SK-N-SH treated with all-trans-retinoic acid at 6 μM for 48 hours (cell line): ENCODE measurements at regions not wholly inside any gene's neighbourhood (a gene's known extent, or its start where the extent isn't known, plus 50 kb on each side); places are given as distances from the start of the nearest gene placed in this dataset.
A peak's percentile ranks its signal among the peaks of the same experiment; 100 is the strongest.

Experiments
- ATAC-seq: fragments of 200-7000 bp; cut with Tn5 transposase; 3 replicates; pipeline ENCODE4 v1.9.1; 2020; ENCODE audit warnings: mild to moderate bottlenecking, moderate library complexity
- ARNTL ChIP-seq: fragments of 450-650 bp; formaldehyde crosslinking; IDR thresholded peaks from 2 replicates; pipeline ENCODE4 v1.5.0; 2020; ENCODE audit warnings: low read depth, mild to moderate bottlenecking, moderate library complexity, borderline replicate concordance
- BACH2 ChIP-seq: fragments of 250-450 bp; sonication (Bioruptor Pico); IDR thresholded peaks from 2 replicates; pipeline ENCODE4 v1.9.0; 2021; ENCODE audit warnings: mild to moderate bottlenecking, borderline replicate concordance
- CSDC2 ChIP-seq: fragments of 250-450 bp; sonication (Bioruptor Pico); IDR thresholded peaks from 2 replicates; pipeline ENCODE4 v1.5.0; 2020; ENCODE audit warnings: mild to moderate bottlenecking, moderate library complexity
- ESRRG ChIP-seq: fragments of 250-450 bp; sonication (Bioruptor Pico); IDR thresholded peaks from 2 replicates; pipeline ENCODE4 v1.6.1; 2021; ENCODE audit warnings: mild to moderate bottlenecking
- GLIS3 ChIP-seq: fragments of 250-450 bp; sonication (Bioruptor Pico); IDR thresholded peaks from 2 replicates; pipeline ENCODE4 v1.5.0; 2020; ENCODE audit warnings: mild to moderate bottlenecking, moderate library complexity
- ISL1 ChIP-seq: fragments of 250-450 bp; sonication (Bioruptor Pico); IDR thresholded peaks from 2 replicates; pipeline ENCODE4 v2.1.2; 2022; ENCODE audit warnings: mild to moderate bottlenecking, moderate library complexity
- OSR1 ChIP-seq: fragments of 250-450 bp; sonication (Bioruptor Pico); IDR thresholded peaks from 2 replicates; pipeline ENCODE4 v1.8.0; 2022; ENCODE audit warnings: moderate library complexity, mild to moderate bottlenecking, inconsistent platforms
- PPARA ChIP-seq: fragments of 250-450 bp; sonication (Bioruptor Pico); IDR thresholded peaks from 2 replicates; pipeline ENCODE4 v1.5.0; 2020; ENCODE audit warnings: mild to moderate bottlenecking, borderline replicate concordance
- RARB ChIP-seq: fragments of 250-450 bp; sonication (Bioruptor Pico); IDR thresholded peaks from 2 replicates; pipeline ENCODE4 v1.8.0; 2021; ENCODE audit warnings: mild to moderate bottlenecking, moderate library complexity
- SNAI2 ChIP-seq: fragments of 250-450 bp; sonication (Bioruptor Pico); IDR thresholded peaks from 2 replicates; pipeline ENCODE4 v1.5.0; 2020; ENCODE audit warnings: mild to moderate bottlenecking, moderate library complexity
- TCF4 ChIP-seq: fragments of 250-450 bp; sonication (Bioruptor Pico); IDR thresholded peaks from 2 replicates; pipeline ENCODE4 v1.8.0; 2021; ENCODE audit warnings: mild to moderate bottlenecking, moderate library complexity, borderline replicate concordance
- TOX ChIP-seq: fragments of 250-450 bp; sonication (Bioruptor Pico); IDR thresholded peaks from 2 replicates; pipeline ENCODE4 v1.8.0; 2021; ENCODE audit warnings: mild to moderate bottlenecking, moderate library complexity, borderline replicate concordance
- ZC3H10 ChIP-seq: fragments of 250-450 bp; sonication (Bioruptor Pico); IDR thresholded peaks from 2 replicates; pipeline ENCODE4 v1.5.1; 2021; ENCODE audit warnings: mild to moderate bottlenecking, moderate library complexity
- ZFP3 ChIP-seq: fragments of 250-450 bp; sonication (Bioruptor Pico); IDR thresholded peaks from 2 replicates; pipeline ENCODE4 v1.5.0; 2020; ENCODE audit warnings: mild to moderate bottlenecking, moderate library complexity
- ZFP30 ChIP-seq: fragments of 450-650 bp; formaldehyde crosslinking; IDR thresholded peaks from 2 replicates; pipeline ENCODE4 v1.5.0; 2022; ENCODE audit warnings: mild to moderate bottlenecking, moderate library complexity
- ZNF565 ChIP-seq: fragments of 450-650 bp; formaldehyde crosslinking; conservative IDR thresholded peaks from 2 replicates; pipeline ENCODE4 v1.5.0; 2020; ENCODE audit warnings: low read depth, mild to moderate bottlenecking, moderate library complexity
- ZNF70 ChIP-seq: fragments of 450-650 bp; formaldehyde crosslinking; IDR thresholded peaks from 2 replicates; pipeline ENCODE4 v1.5.0; 2020; ENCODE audit warnings: mild to moderate bottlenecking, moderate library complexity
- ZNF8 ChIP-seq: fragments of 450-650 bp; formaldehyde crosslinking; IDR thresholded peaks from 2 replicates; pipeline ENCODE4 v1.5.0; 2020; ENCODE audit warnings: mild to moderate bottlenecking, moderate library complexity
- TF ChIP-seq, protein P1 (sequence below): fragments of 250-450 bp; sonication (Bioruptor Pico); IDR thresholded peaks from 2 replicates; pipeline ENCODE4 v1.5.0; 2020; ENCODE audit warnings: mild to moderate bottlenecking, moderate library complexity
- TF ChIP-seq, protein P2 (sequence below): fragments of 250-450 bp; sonication (Bioruptor Pico); IDR thresholded peaks from 2 replicates; pipeline ENCODE4 v1.5.1; 2021; ENCODE audit warnings: mild to moderate bottlenecking, moderate library complexity
- TF ChIP-seq, protein P3 (sequence below): fragments of 250-450 bp; sonication (Bioruptor Pico); IDR thresholded peaks from 2 replicates; pipeline ENCODE4 v1.8.0; 2020; ENCODE audit warnings: mild to moderate bottlenecking, moderate library complexity, borderline replicate concordance

DNA sequence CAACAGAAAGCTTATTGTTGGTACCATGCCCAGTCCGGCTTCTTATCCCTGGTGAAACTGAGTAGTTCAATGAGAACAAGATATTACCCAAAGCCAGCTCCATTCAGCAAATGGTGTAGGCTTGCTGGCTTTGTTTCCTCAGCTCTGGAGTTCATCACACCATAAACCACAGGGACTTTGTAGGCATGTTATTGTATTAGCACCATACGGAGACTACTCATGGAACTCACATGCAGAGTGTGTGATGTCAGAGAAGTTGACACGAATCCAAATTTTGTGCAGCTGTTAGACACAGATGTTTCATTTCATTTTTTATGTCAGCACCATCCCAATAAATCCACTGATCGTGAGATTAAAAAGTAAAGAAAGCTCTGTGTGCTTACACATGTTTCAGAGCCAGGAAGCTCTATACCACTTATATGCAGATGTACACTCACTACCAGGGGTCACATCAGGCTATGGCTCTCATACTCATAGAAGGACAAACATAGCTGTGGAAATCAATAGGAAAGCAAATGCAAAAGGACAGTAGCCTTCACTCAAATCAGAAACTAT is 63.4 kb upstream of the LEKR1 start:
- peak; percentile 84 for ATAC-seq
- TF ChIP-seq, protein P1, sequence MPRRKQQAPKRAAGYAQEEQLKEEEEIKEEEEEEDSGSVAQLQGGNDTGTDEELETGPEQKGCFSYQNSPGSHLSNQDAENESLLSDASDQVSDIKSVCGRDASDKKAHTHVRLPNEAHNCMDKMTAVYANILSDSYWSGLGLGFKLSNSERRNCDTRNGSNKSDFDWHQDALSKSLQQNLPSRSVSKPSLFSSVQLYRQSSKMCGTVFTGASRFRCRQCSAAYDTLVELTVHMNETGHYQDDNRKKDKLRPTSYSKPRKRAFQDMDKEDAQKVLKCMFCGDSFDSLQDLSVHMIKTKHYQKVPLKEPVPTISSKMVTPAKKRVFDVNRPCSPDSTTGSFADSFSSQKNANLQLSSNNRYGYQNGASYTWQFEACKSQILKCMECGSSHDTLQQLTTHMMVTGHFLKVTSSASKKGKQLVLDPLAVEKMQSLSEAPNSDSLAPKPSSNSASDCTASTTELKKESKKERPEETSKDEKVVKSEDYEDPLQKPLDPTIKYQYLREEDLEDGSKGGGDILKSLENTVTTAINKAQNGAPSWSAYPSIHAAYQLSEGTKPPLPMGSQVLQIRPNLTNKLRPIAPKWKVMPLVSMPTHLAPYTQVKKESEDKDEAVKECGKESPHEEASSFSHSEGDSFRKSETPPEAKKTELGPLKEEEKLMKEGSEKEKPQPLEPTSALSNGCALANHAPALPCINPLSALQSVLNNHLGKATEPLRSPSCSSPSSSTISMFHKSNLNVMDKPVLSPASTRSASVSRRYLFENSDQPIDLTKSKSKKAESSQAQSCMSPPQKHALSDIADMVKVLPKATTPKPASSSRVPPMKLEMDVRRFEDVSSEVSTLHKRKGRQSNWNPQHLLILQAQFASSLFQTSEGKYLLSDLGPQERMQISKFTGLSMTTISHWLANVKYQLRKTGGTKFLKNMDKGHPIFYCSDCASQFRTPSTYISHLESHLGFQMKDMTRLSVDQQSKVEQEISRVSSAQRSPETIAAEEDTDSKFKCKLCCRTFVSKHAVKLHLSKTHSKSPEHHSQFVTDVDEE (CRISPR knock-in tag), result peak; percentile 59; the same call in 1 of the 2 replicates
- TF ChIP-seq ISL1 (CRISPR knock-in tag), result no peak
- peak; percentile 79 for TF ChIP-seq TCF4

DNA sequence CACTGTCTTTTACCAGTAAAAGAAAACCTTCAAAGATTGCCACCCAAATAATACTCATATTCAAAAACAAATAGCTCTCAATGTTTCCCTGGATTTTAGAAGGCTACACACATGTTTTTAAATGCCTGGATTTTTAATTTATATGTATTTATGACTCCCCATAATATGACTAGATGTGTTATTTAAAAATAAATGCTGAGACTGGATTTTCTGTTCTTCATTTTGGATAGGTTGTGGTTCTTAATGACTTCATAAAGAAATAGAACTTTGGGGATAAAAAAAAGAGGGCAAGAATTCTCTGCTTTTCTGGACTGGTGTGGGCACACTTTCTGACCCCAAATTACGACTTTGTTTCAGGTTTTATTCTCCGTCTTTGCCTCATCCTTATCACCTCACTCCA is 62.8 kb upstream of the LEKR1 start:
- TF ChIP-seq RARB (CRISPR knock-in tag), result no peak
- no peak for TF ChIP-seq PPARA (CRISPR knock-in tag)
- no peak for TF ChIP-seq ZFP3
- no peak for TF ChIP-seq ZC3H10 (CRISPR knock-in tag)
- TF ChIP-seq BACH2 (CRISPR knock-in tag), result no peak
- no peak for TF ChIP-seq SNAI2 (CRISPR knock-in tag)
- no peak for TF ChIP-seq TOX
- no peak for TF ChIP-seq ARNTL (CRISPR knock-in tag)
- TF ChIP-seq GLIS3 (CRISPR knock-in tag), result no peak
- TF ChIP-seq TCF4, result no peak
- TF ChIP-seq, protein P2, sequence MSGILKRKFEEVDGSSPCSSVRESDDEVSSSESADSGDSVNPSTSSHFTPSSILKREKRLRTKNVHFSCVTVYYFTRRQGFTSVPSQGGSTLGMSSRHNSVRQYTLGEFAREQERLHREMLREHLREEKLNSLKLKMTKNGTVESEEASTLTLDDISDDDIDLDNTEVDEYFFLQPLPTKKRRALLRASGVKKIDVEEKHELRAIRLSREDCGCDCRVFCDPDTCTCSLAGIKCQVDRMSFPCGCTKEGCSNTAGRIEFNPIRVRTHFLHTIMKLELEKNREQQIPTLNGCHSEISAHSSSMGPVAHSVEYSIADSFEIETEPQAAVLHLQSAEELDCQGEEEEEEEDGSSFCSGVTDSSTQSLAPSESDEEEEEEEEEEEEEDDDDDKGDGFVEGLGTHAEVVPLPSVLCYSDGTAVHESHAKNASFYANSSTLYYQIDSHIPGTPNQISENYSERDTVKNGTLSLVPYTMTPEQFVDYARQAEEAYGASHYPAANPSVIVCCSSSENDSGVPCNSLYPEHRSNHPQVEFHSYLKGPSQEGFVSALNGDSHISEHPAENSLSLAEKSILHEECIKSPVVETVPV (CRISPR knock-in tag), result no peak
- TF ChIP-seq, protein P3, sequence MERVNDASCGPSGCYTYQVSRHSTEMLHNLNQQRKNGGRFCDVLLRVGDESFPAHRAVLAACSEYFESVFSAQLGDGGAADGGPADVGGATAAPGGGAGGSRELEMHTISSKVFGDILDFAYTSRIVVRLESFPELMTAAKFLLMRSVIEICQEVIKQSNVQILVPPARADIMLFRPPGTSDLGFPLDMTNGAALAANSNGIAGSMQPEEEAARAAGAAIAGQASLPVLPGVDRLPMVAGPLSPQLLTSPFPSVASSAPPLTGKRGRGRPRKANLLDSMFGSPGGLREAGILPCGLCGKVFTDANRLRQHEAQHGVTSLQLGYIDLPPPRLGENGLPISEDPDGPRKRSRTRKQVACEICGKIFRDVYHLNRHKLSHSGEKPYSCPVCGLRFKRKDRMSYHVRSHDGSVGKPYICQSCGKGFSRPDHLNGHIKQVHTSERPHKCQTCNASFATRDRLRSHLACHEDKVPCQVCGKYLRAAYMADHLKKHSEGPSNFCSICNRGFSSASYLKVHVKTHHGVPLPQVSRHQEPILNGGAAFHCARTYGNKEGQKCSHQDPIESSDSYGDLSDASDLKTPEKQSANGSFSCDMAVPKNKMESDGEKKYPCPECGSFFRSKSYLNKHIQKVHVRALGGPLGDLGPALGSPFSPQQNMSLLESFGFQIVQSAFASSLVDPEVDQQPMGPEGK (CRISPR knock-in tag), result no peak
- no peak for TF ChIP-seq CSDC2 (CRISPR knock-in tag)
- ATAC-seq, result no peak

DNA sequence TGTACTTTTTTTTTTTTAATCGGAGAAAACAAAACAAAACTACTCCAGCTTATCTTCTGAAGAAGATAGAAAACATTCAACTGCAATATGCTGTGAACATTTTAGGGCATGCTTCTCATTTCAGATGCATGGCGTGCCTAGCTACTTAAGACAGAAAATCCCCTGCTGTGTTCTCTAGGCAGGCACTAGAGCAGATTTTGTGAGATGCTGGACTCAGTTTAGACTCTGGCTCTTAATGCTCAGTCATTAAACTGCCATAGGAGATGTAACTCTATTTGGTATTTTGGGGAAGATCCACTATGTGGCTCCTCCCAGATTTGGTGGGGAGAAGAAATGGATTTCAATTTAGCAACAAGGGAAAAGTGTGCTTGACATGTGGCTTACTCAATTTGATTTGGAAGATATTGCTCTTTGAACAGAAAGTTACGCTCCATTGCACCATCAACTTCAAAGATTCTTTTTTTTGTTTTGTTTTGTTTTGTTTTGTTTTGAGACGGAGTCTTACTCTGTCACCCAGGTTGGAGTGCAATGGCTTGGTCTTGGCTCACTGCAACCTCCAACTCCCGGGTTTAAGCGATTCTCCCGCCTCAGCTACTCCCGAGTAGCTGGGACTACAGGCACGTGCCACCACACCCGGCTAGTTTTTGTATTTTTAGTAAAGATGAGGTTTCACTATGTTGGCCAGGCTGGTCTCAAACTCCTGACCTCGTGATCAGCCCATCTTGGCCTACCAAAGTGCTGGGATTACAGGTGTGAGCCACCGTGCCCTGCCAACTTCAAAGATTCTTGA is 62.0 kb upstream of the LEKR1 start:
- ATAC-seq, result no peak
- TF ChIP-seq, protein P1 (CRISPR knock-in tag), result no peak
- TF ChIP-seq ZNF70 (CRISPR knock-in tag) (no peak), ZNF565 (CRISPR knock-in tag) (no peak)

DNA sequence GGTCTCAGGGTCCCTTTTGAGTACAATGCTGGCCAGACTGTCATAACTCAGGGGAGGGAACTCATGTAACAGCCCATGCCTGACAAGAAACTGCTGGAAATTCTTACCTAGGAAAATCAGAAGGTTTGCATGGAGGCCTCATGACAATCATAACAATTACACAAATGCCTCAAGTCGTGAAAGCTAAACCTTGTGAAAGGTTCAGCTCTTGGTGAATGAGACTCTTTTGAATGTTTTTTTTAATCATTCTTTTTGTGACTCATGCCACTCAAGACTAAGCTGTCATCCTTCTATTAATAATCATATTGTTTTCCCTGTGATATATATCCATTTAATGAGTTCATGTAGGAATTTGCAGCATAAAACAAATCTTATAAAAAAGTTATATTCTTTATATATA is 61.4 kb upstream of the LEKR1 start:
- TF ChIP-seq SNAI2 (CRISPR knock-in tag) (no peak), TCF4 (no peak), ZNF8 (CRISPR knock-in tag) (no peak), BACH2 (CRISPR knock-in tag) (no peak), ZFP30 (no peak), ARNTL (CRISPR knock-in tag) (no peak), OSR1 (CRISPR knock-in tag) (no peak), RARB (CRISPR knock-in tag) (no peak), ESRRG (CRISPR knock-in tag) (no peak)
- TF ChIP-seq, protein P3 (CRISPR knock-in tag), result no peak
- ATAC-seq, result no peak
